CD4-positive, alpha-beta T cell (primary cell): ENCODE measurements at regions not wholly inside any gene's neighbourhood (a gene's known extent, or its start where the extent isn't known, plus 50 kb on each side); places are given as distances from the start of the nearest gene placed in this dataset.
A peak's percentile ranks its signal among the peaks of the same experiment; 100 is the strongest.

ENCODE experiments used
- ATAC-seq: fragments of 200-7000 bp; cut with Tn5 transposase; one replicate; pipeline ENCODE4 v1.10.0; 2022; ENCODE audit warnings: mild to moderate bottlenecking; ENCODE audit not compliant: poor library complexity
- CTCF ChIA-PET: fragments of 350-600 bp; sonication (Branson Sonifier 250); formaldehyde crosslinking; loops from one replicate; lab custom pipeline; 2021; ENCODE audit warnings: antibody characterized with exemption, inconsistent platforms; lab: Charles Lee
- POLR2A ChIA-PET: fragments of 350-600 bp; sonication (Branson Sonifier 250); formaldehyde crosslinking; loops from one replicate; lab custom pipeline; 2021; ENCODE audit warnings: antibody characterized with exemption, inconsistent platforms; lab: Charles Lee
- DNase-seq, 14 experiments: peaks; one replicate each; pipeline ENCODE4 v3.0.0-alpha.2; 2013 to 2020; ENCODE audit warnings: mixed read lengths in 2 of 14
- H3K27ac ChIP-seq, 2 donors: one replicate each; pipeline versions ENCODE4 v1.5.1 to v1.7.0; 2013; ENCODE audit warnings: low read length in 2 of 2, low read depth in 1 of 2, mild to moderate bottlenecking in 1 of 2
- H3K27me3 ChIP-seq, 2 experiments: 1 replicate in 1 of 2; 2 replicates in 1 of 2; pipeline versions ENCODE4 v1.6.1 to v1.7.0; 2013; ENCODE audit warnings: low read length in 2 of 2, control low read depth in 1 of 2, mild to moderate bottlenecking in 1 of 2, moderate library complexity in 1 of 2; ENCODE audit not compliant: insufficient read depth in 2 of 2, control insufficient read depth in 1 of 2
- H3K36me3 ChIP-seq: one replicate; pipeline ENCODE4 v1.6.1; 2013; ENCODE audit warnings: low read length, control low read depth; ENCODE audit not compliant: insufficient read depth
- H3K4me1 ChIP-seq: one replicate; pipeline ENCODE4 v1.6.1; 2013; ENCODE audit warnings: low read length, control low read depth; ENCODE audit not compliant: insufficient read depth
- H3K4me3 ChIP-seq: one replicate; pipeline ENCODE4 v1.5.1; 2013; ENCODE audit warnings: mild to moderate bottlenecking, low read length, moderate library complexity
- H3K9me3 ChIP-seq, 2 experiments: 1 replicate in 1 of 2; 2 replicates in 1 of 2; pipeline versions ENCODE4 v1.6.1 to v1.7.0; 2013; ENCODE audit warnings: low read length in 2 of 2, mild to moderate bottlenecking in 2 of 2, control low read depth in 1 of 2, moderate library complexity in 1 of 2; ENCODE audit not compliant: control insufficient read depth in 1 of 2, insufficient read depth in 1 of 2
- H3K27ac Mint-ChIP-seq: one replicate; pipeline ENCODE4 v1.8.0; 2020; ENCODE audit warnings: mixed read lengths
- H3K27me3 Mint-ChIP-seq: one replicate; pipeline ENCODE4 v1.8.0; 2021; ENCODE audit warnings: mixed read lengths
- H3K36me3 Mint-ChIP-seq: one replicate; pipeline ENCODE4 v1.8.0; 2021; ENCODE audit warnings: low read depth, mixed read lengths
- H3K4me1 Mint-ChIP-seq: one replicate; pipeline ENCODE4 v1.8.0; 2021; ENCODE audit warnings: low read depth, mixed read lengths
- H3K4me3 Mint-ChIP-seq: one replicate; pipeline ENCODE4 v1.8.0; 2020; ENCODE audit warnings: mild to moderate bottlenecking, mixed read lengths
- H3K9me3 Mint-ChIP-seq: one replicate; pipeline ENCODE4 v1.8.0; 2020; ENCODE audit warnings: mixed read lengths
- intact Hi-C, 2 experiments: fragments of 100-400 bp; cut with DNase I in 1 of 2; cut with micrococcal nuclease in 1 of 2; formaldehyde crosslinking; loops; one replicate each; pipeline versions ENCODE4 v1.15.1 to v1.9.0; 2023 to 2025; cut with DNase I, micrococcal nuclease
- TF ChIP-seq, protein P1 (sequence below): fragments of 200-600 bp; IDR thresholded peaks from one replicate; pipeline ENCODE4 v1.8.0; 2022; ENCODE audit warnings: antibody characterized with exemption, mild to moderate bottlenecking

- ChIA-PET POLR2A (no interaction called here), CTCF (no interaction called here)
- peaks cover 40% of the 10 kb centered on the region for H3K27me3 Mint-ChIP-seq
- no peak overlapping the region for H3K4me3 Mint-ChIP-seq
- ATAC-seq (peak; percentile 34), DNase-seq (peak in 2 of 14 experiments; percentile 7 to 11)
- H3K4me1 Mint-ChIP-seq, result no peaks in the 10 kb centered on the region
- Histone ChIP-seq H3K4me3 (no peak overlapping the region), H3K27me3 (peaks cover 3 to 4% of the 10 kb centered on the region in 2 experiments), H3K4me1 (no peaks in the 10 kb centered on the region), H3K27ac (no peak overlapping the region), H3K9me3 (peaks cover 0 to 28% of the 10 kb centered on the region in 2 experiments), H3K36me3 (no peaks in the 10 kb centered on the region)
- intact Hi-C loops, result no loop called here
- no peaks in the 10 kb centered on the region for H3K36me3 Mint-ChIP-seq
- H3K27ac Mint-ChIP-seq, result peak overlapping the region; percentile 43
- TF ChIP-seq, protein P1, sequence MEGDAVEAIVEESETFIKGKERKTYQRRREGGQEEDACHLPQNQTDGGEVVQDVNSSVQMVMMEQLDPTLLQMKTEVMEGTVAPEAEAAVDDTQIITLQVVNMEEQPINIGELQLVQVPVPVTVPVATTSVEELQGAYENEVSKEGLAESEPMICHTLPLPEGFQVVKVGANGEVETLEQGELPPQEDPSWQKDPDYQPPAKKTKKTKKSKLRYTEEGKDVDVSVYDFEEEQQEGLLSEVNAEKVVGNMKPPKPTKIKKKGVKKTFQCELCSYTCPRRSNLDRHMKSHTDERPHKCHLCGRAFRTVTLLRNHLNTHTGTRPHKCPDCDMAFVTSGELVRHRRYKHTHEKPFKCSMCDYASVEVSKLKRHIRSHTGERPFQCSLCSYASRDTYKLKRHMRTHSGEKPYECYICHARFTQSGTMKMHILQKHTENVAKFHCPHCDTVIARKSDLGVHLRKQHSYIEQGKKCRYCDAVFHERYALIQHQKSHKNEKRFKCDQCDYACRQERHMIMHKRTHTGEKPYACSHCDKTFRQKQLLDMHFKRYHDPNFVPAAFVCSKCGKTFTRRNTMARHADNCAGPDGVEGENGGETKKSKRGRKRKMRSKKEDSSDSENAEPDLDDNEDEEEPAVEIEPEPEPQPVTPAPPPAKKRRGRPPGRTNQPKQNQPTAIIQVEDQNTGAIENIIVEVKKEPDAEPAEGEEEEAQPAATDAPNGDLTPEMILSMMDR, result no peak
- H3K9me3 Mint-ChIP-seq, result peaks cover 4% of the 10 kb centered on the region
Observed at GRCh38 chr18:78625847-78626246, 353.8 kb upstream of the SALL3 start.

- Mint-ChIP-seq H3K4me1 (no peaks in the 10 kb centered on the region), H3K4me3 (no peak overlapping the region), H3K27me3 (peaks cover 37% of the 10 kb centered on the region), H3K27ac (no peak overlapping the region), H3K9me3 (peaks cover 4% of the 10 kb centered on the region), H3K36me3 (no peaks in the 10 kb centered on the region)
- no peaks in the 10 kb centered on the region for H3K4me1 ChIP-seq
- TF ChIP-seq, protein P1, result no peak
- intact Hi-C loops, result no loop called here
- H3K27me3 ChIP-seq, result peaks cover 3 to 4% of the 10 kb centered on the region in 2 experiments
- no peak overlapping the region for H3K27ac ChIP-seq
- H3K9me3 ChIP-seq, result peaks cover 0 to 40% of the 10 kb centered on the region in 2 experiments
- DNase-seq (no peak), ATAC-seq (no peak)
- no peak overlapping the region for H3K4me3 ChIP-seq
- ChIA-PET CTCF (no interaction called here), POLR2A (no interaction called here)
- H3K36me3 ChIP-seq, result no peaks in the 10 kb centered on the region
Observed at GRCh38 chr18:78627551-78628346, 351.9 kb upstream of the SALL3 start.

GRCh38 chr18:78629426-78629825 is 350.2 kb upstream of the SALL3 start:
- POLR2A ChIA-PET, result no interaction called here
- peaks cover 6% of the 10 kb centered on the region for H3K4me1 Mint-ChIP-seq
- no peak overlapping the region for H3K4me3 Mint-ChIP-seq
- ATAC-seq, result no peak
- no peak for DNase-seq
- Histone ChIP-seq H3K27ac (no peak overlapping the region), H3K36me3 (no peaks in the 10 kb centered on the region), H3K9me3 (peaks cover 0 to 48% of the 10 kb centered on the region in 2 experiments), H3K4me3 (no peak overlapping the region), H3K4me1 (peaks cover 8% of the 10 kb centered on the region), H3K27me3 (peaks cover 3 to 4% of the 10 kb centered on the region in 2 experiments)
- intact Hi-C loops, result no loop called here
- CTCF ChIA-PET, result no interaction called here
- H3K27ac Mint-ChIP-seq, result no peak overlapping the region
- H3K9me3 Mint-ChIP-seq, result peaks cover 4% of the 10 kb centered on the region
- TF ChIP-seq, protein P1, result no peak
- peaks cover 30% of the 10 kb centered on the region for H3K27me3 Mint-ChIP-seq
- H3K36me3 Mint-ChIP-seq, result no peaks in the 10 kb centered on the region
